Upper lobe of left lung (tissue), 4 donors: ENCODE measurements at regions not wholly inside any gene's neighbourhood (a gene's known extent, or its start where the extent isn't known, plus 50 kb on each side); places are given as distances from the start of the nearest gene placed in this dataset.

Source experiments
- CTCF ChIP-seq, 6 experiments: fragments of 450-650 bp in 4 of 6; fragments of 200-600 bp in 2 of 6; sonication (generic) in 2 of 6; IDR thresholded peaks; one replicate each; pipeline ENCODE4 v1.5.1; 2016 to 2019; ENCODE audit warnings: antibody characterized with exemption in 6 of 6
- POLR2A ChIP-seq, 4 donors: fragments of 450-650 bp; IDR thresholded peaks; one replicate each; pipeline ENCODE4 v1.5.1; 2016 to 2017; ENCODE audit warnings: antibody characterized with exemption in 4 of 4, mild to moderate bottlenecking in 2 of 4

- TF ChIP-seq POLR2A (IDR thresholded peaks at IDR 0.05) (no peak), CTCF (IDR thresholded peaks at IDR 0.05) (no peak)
Measured at GRCh38 chr3:36647423-36647853, 116.9 kb downstream of the DCLK3 start.
